HG02885 (cell line): ENCODE measurements at regions not wholly inside any gene's neighbourhood (a gene's known extent, or its start where the extent isn't known, plus 50 kb on each side); places are given as distances from the start of the nearest gene placed in this dataset.

Experiments used
- ATAC-seq: cut with Tn5 transposase; IDR thresholded peaks from one replicate; pipeline ENCODE4 v1.9.1; 2021; ENCODE audit warnings: mild to moderate bottlenecking; ENCODE audit not compliant: unreplicated experiment, poor library complexity

- ATAC-seq = no peak
Observed at GRCh38 chr15:75129788-75130187, 71.9 kb upstream of the C15orf39 start.

- ATAC-seq = no peak
Observed at GRCh38 chr15:75131269-75131643, 70.4 kb upstream of the C15orf39 start.

- ATAC-seq = no peak
Observed at GRCh38 chr15:75134748-75135147, 66.9 kb upstream of the C15orf39 start.

- no peak for ATAC-seq
Observed at GRCh38 chr15:75136118-75136517, 65.6 kb upstream of the C15orf39 start.

GRCh38 chr15:75136758-75137157 is 64.9 kb upstream of the C15orf39 start:
- no peak for ATAC-seq

GRCh38 chr15:75138016-75138999 is 63.4 kb upstream of the C15orf39 start:
- ATAC-seq = no peak

- ATAC-seq = no peak
Observed at GRCh38 chr15:75140080-75140879, 61.4 kb upstream of the C15orf39 start.

GRCh38 chr15:75142499-75142898 is 59.2 kb upstream of the C15orf39 start:
- ATAC-seq = no peak

GRCh38 chr15:75143738-75144334 is 57.8 kb upstream of the C15orf39 start:
- no peak for ATAC-seq

- ATAC-seq = no peak
Observed at GRCh38 chr15:75145027-75145841, 56.4 kb upstream of the C15orf39 start.

- no peak for ATAC-seq
Observed at GRCh38 chr15:75148280-75148679, 53.4 kb upstream of the C15orf39 start.

GRCh38 chr15:75149867-75150709 is 51.6 kb upstream of the C15orf39 start:
- no peak for ATAC-seq

GRCh38 chr15:75151214-75152128 is 50.2 kb upstream of the C15orf39 start:
- no peak for ATAC-seq
